ENCODE measurements at regions not wholly inside any gene's neighbourhood (a gene's known extent, or its start where the extent isn't known, plus 50 kb on each side); places are given as distances from the start of the nearest gene placed in this dataset.

GRCh38 chr14:78016532-78016931 lies 153.6 kb upstream of the NRXN3 start:
- TF ChIP-seq POLR2AphosphoS5 (IDR thresholded peaks at IDR 0.05) = no peak
- no peak for TF ChIP-seq CTCF (IDR thresholded peaks at IDR 0.05)
- no peak for TF ChIP-seq POLR2A (IDR thresholded peaks at IDR 0.05)
- Histone ChIP-seq H3K36me3 (no peaks in the 10 kb centered on the region), H3K27ac (no peak overlapping the region), H3K4me3 (no peak overlapping the region), H3K4me1 (no peaks in the 10 kb centered on the region), H3K9me3 (no peaks in the 10 kb centered on the region), H3K27me3 (no peaks in the 10 kb centered on the region)
- DNase-seq (ENCODE audit: low spot score in 2 of 2) = no peak
- intact Hi-C loops (cut with DNase I; ENCODE audit: low total_unique reads) = no loop called here

DNA sequence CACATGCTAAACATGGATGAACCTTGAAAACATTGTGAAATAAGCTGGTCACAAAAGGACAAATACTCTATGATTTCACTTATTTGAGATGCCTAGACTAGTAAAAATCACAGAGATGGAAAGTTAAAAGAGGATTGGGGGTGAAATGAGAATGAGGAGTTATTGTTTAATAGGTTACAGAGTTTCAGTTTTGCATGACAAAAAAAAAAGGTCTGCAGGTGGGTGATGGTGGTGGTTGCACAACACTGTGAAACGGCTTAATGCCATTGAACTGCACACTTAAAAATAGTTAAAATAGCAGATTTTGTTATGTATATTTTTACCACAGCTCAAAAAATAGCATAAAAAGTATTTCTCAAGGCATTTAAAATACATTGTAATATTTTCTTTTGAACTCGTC lies 151.9 kb upstream of the NRXN3 start:
- intact Hi-C loops (cut with DNase I; ENCODE audit: low total_unique reads) = no loop called here
- H3K27me3 ChIP-seq = no peaks in the 10 kb centered on the region

DNA sequence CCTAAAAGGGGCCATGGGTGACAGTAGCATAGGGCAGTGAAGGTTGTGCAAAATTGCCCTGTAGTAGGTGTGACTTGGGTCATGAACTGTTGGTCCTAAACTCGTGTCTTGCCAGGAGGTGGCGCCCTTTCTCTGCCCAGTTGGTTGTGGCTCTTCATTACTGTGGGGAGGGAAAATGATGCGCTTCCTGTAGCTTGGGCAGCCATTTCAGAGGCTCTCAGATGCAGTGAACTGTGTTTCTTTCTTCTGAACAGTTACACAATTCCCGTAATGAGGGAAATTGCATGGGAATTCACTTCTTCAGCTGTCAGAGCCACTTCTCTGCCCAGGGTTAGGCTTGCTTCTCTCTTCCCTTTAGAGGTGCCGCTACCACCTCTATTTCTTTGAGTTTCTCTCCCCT lies 148.1 kb upstream of the NRXN3 start:
- Histone ChIP-seq H3K36me3 (no peaks in the 10 kb centered on the region), H3K4me3 (no peak overlapping the region), H3K9me3 (no peaks in the 10 kb centered on the region), H3K27me3 (no peaks in the 10 kb centered on the region), H3K4me1 (no peaks in the 10 kb centered on the region), H3K27ac (no peak overlapping the region)
- intact Hi-C loops (cut with DNase I; ENCODE audit: low total_unique reads) = no loop called here
- DNase-seq (ENCODE audit: low spot score in 2 of 2) = no peak
- TF ChIP-seq CTCF (IDR thresholded peaks at IDR 0.05) (no peak), POLR2A (IDR thresholded peaks at IDR 0.05) (no peak), POLR2AphosphoS5 (IDR thresholded peaks at IDR 0.05) (no peak)

More for the DNA sequence above, 151.9 kb upstream of the NRXN3 start:
- no peak overlapping the region for H3K27ac ChIP-seq
- H3K9me3 ChIP-seq = no peaks in the 10 kb centered on the region
- H3K4me1 ChIP-seq = no peaks in the 10 kb centered on the region
- no peak overlapping the region for H3K4me3 ChIP-seq
- no peaks in the 10 kb centered on the region for H3K36me3 ChIP-seq
- DNase-seq (ENCODE audit: low spot score in 2 of 2) = no peak
- no peak for TF ChIP-seq CTCF (IDR thresholded peaks at IDR 0.05)
- no peak for TF ChIP-seq POLR2A (IDR thresholded peaks at IDR 0.05)
- no peak for TF ChIP-seq POLR2AphosphoS5 (IDR thresholded peaks at IDR 0.05)

DNA sequence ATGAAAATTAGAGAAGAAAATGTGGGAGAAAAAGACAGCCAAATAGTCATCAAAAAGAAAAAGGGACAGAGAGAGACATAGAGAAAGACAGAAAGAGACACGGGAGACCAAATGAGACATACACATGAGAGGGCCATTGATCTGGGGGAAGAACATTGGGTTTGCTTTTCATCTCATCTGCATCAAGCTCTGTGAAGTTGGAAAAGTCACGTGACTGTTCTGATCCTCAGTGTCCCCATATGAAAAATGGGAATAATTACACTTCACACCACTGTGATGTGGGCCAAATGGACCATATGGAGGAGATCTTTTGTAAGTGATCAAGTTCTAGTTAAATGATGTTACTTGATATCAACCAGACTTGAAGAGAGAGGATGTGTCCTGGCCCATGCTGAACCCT lies 147.1 kb upstream of the NRXN3 start:
- no peak overlapping the region for H3K4me3 ChIP-seq
- H3K9me3 ChIP-seq = no peaks in the 10 kb centered on the region
- H3K36me3 ChIP-seq = no peaks in the 10 kb centered on the region
- H3K4me1 ChIP-seq = no peaks in the 10 kb centered on the region
- no peaks in the 10 kb centered on the region for H3K27me3 ChIP-seq
- no peak for DNase-seq (ENCODE audit: low spot score in 2 of 2)
- intact Hi-C loops (cut with DNase I; ENCODE audit: low total_unique reads) = no loop called here
- no peak overlapping the region for H3K27ac ChIP-seq
- no peak for TF ChIP-seq POLR2A (IDR thresholded peaks at IDR 0.05)
- TF ChIP-seq POLR2AphosphoS5 (IDR thresholded peaks at IDR 0.05) = no peak
- no peak for TF ChIP-seq CTCF (IDR thresholded peaks at IDR 0.05)

GRCh38 chr14:78028471-78028870 lies 141.7 kb upstream of the NRXN3 start:
- intact Hi-C loops (cut with DNase I; ENCODE audit: low total_unique reads) = loop anchor here (1.0 kb wide), 1 partner anchor 36 kb away; no protein-coding TSS in a partner anchor
- Histone ChIP-seq H3K36me3 (no peaks in the 10 kb centered on the region), H3K4me3 (no peak overlapping the region), H3K27me3 (no peaks in the 10 kb centered on the region), H3K27ac (no peak overlapping the region), H3K9me3 (no peaks in the 10 kb centered on the region), H3K4me1 (no peaks in the 10 kb centered on the region)
- no peak for DNase-seq (ENCODE audit: low spot score in 2 of 2)
- TF ChIP-seq CTCF (IDR thresholded peaks at IDR 0.05) (no peak), POLR2AphosphoS5 (IDR thresholded peaks at IDR 0.05) (no peak), POLR2A (IDR thresholded peaks at IDR 0.05) (no peak)

Measured in breast epithelium (tissue), 4 donors.